ENCODE measurements at regions not wholly inside any gene's neighbourhood (a gene's known extent, or its start where the extent isn't known, plus 50 kb on each side); places are given as distances from the start of the nearest gene placed in this dataset.

- TF ChIP-seq E2F4 (IDR thresholded peaks at IDR 0.05; ENCODE audit: low read depth, low read length), result no peak
Measured at GRCh38 chr9:109868722-109869121, 88.7 kb downstream of the PALM2AKAP2 start (continued).

GRCh38 chr9:109870365-109870764 is 90.4 kb downstream of the PALM2AKAP2 start:
- Histone ChIP-seq H2AFZ (ENCODE audit: control insufficient read depth, low read depth, low read length) (no peak overlapping the region), H3K36me3 (ENCODE audit: control insufficient read depth in 2 of 2, insufficient read depth in 2 of 2, low read length in 1 of 2) (no peaks in the 10 kb centered on the region), H4K20me1 (ENCODE audit: control insufficient read depth, insufficient read depth) (no peaks in the 10 kb centered on the region), H3K79me2 (ENCODE audit: control insufficient read depth, insufficient read depth, low read length) (no peaks in the 10 kb centered on the region), H3K4me2 (ENCODE audit: control insufficient read depth, insufficient read depth) (no peak overlapping the region), H3K27ac (ENCODE audit: control insufficient read depth, insufficient read depth) (no peak overlapping the region), H3K27me3 (replicated peaks in 1 of 2; ENCODE audit: control insufficient read depth in 2 of 2, insufficient read depth in 2 of 2, low read length in 1 of 2) (peaks cover 2% of the 10 kb centered on the region in 2 experiments; a peak in 2 of 4 replicates), H3K4me3 (no peak overlapping the region), H3K9ac (ENCODE audit: control insufficient read depth, insufficient read depth, low read length) (no peak overlapping the region), H3K9me3 (replicated peaks; ENCODE audit: control insufficient read depth, insufficient read depth, low read length) (no peaks in the 10 kb centered on the region), H3K4me1 (ENCODE audit: control insufficient read depth, insufficient read depth, low read length) (no peaks in the 10 kb centered on the region)
- 10% methylated on average over 6 of the region's 6 CpGs for WGBS (ENCODE audit: insufficient coverage, insufficient replicate concordance, low lambda C conversion rate, missing lambda C conversion rate)
- no peak for TF ChIP-seq NR2C1 (IDR thresholded peaks at IDR 0.05)
- no peak for TF ChIP-seq ZNF687 (IDR thresholded peaks at IDR 0.05)
- TF ChIP-seq ASH2L (IDR thresholded peaks at IDR 0.05; ENCODE audit: borderline replicate concordance, low read depth), result no peak
- in situ Hi-C loops (cut with MboI), result no loop called here
- BruUV-seq (replicated peaks), result no TSS peak
- CTCF ChIA-PET, result interaction anchor here (0.6 to 1.0 kb wide), 2 partner anchors 12 to 188 kb away, joined by 3 to 4 read pairs; no protein-coding TSS in a partner anchor
- SMC1A ChIA-PET (ENCODE audit: uncharacterized antibody, unreplicated experiment), result no interaction called here
- FAIRE-seq, result no peak
- ATAC-seq, result no peak
- POLR2A ChIA-PET, result no interaction called here
- DNase-seq (ENCODE audit: low read depth, low spot score), result no peak
- RAD21 ChIA-PET (ENCODE audit: unreplicated experiment), result no interaction called here
- intact Hi-C loops (cut with micrococcal nuclease; ENCODE audit: unreplicated experiment), result no loop called here
